GM18505 (cell line): ENCODE measurements at regions not wholly inside any gene's neighbourhood (a gene's known extent, or its start where the extent isn't known, plus 50 kb on each side); places are given as distances from the start of the nearest gene placed in this dataset.

Source experiments
- ATAC-seq: cut with Tn5 transposase; IDR thresholded peaks from one replicate; pipeline ENCODE4 v1.9.1; 2021; ENCODE audit not compliant: unreplicated experiment
- POLR2A ChIP-seq: IDR thresholded peaks from 4 replicates; pipeline ENCODE4 v1.6.1; 2011; ENCODE audit warnings: borderline replicate concordance; ENCODE audit not compliant: insufficient read depth, insufficient read length; ENCODE audit errors: extremely low read depth

- no peak for ATAC-seq
Measured at GRCh38 chr9:103658156-103658555, 436.0 kb upstream of the SMC2 start.

GRCh38 chr9:103660830-103661229 is 433.3 kb upstream of the SMC2 start:
- no peak for ATAC-seq
- no peak for TF ChIP-seq POLR2A

More at GRCh38 chr9:103658156-103658555, 436.0 kb upstream of the SMC2 start:
- no peak for TF ChIP-seq POLR2A

GRCh38 chr9:103661663-103662062 is 432.4 kb upstream of the SMC2 start:
- ATAC-seq, result no peak

GRCh38 chr9:103669296-103669695 is 424.8 kb upstream of the SMC2 start:
- TF ChIP-seq POLR2A, result no peak
- no peak for ATAC-seq

More at GRCh38 chr9:103661663-103662062, 432.4 kb upstream of the SMC2 start:
- TF ChIP-seq POLR2A, result no peak

- ATAC-seq, result no peak
- TF ChIP-seq POLR2A, result no peak
Measured at GRCh38 chr9:103674271-103674670, 419.8 kb upstream of the SMC2 start.

GRCh38 chr9:103680581-103680980 is 413.5 kb upstream of the SMC2 start:
- ATAC-seq, result no peak

GRCh38 chr9:103681435-103681834 is 412.7 kb upstream of the SMC2 start:
- ATAC-seq, result no peak
- no peak for TF ChIP-seq POLR2A

More at GRCh38 chr9:103680581-103680980, 413.5 kb upstream of the SMC2 start:
- no peak for TF ChIP-seq POLR2A

- TF ChIP-seq POLR2A, result no peak
- ATAC-seq, result no peak
Measured at GRCh38 chr9:103700195-103700962, 393.7 kb upstream of the SMC2 start.

- no peak for TF ChIP-seq POLR2A
- ATAC-seq, result no peak
Measured at GRCh38 chr9:103702572-103702971, 391.5 kb upstream of the SMC2 start.

- no peak for ATAC-seq
- TF ChIP-seq POLR2A, result no peak
Measured at GRCh38 chr9:103707181-103707580, 386.9 kb upstream of the SMC2 start.

GRCh38 chr9:103709366-103709765 is 384.7 kb upstream of the SMC2 start:
- ATAC-seq, result no peak
- TF ChIP-seq POLR2A, result no peak

- TF ChIP-seq POLR2A, result no peak
- no peak for ATAC-seq
Measured at GRCh38 chr9:103713631-103714030, 380.5 kb upstream of the SMC2 start.

- no peak for ATAC-seq
- no peak for TF ChIP-seq POLR2A
Measured at GRCh38 chr9:103714992-103715391, 379.1 kb upstream of the SMC2 start.

GRCh38 chr9:103721056-103721455 is 373.1 kb upstream of the SMC2 start:
- no peak for TF ChIP-seq POLR2A
- no peak for ATAC-seq
